Renal pelvis (tissue), 1 donor: ENCODE measurements at regions not wholly inside any gene's neighbourhood (a gene's known extent, or its start where the extent isn't known, plus 50 kb on each side); places are given as distances from the start of the nearest gene placed in this dataset.
"Not testable (repeated sequence)": the region's sequence is repeated elsewhere in the genome, so short reads cannot be mapped to it uniquely, and the experiment has no call there.

Experiments
- DNase-seq: peaks from one replicate; pipeline ENCODE4 v3.0.0-alpha.2; 2013

- DNase-seq: no peak
These were observed 86.7 kb upstream of the MAP4K4 start for GRCh38 chr2:101610750-101611315.

- no peak for DNase-seq
These were observed 88.1 kb upstream of the MAP4K4 start for GRCh38 chr2:101609433-101609832.

GRCh38 chr2:101608408-101609310 lies 88.8 kb upstream of the MAP4K4 start:
- DNase-seq: no peak

- DNase-seq: no peak
These were observed 100.1 kb upstream of the MAP4K4 start for GRCh38 chr2:101597347-101597944.

GRCh38 chr2:101596333-101596732 lies 101.2 kb upstream of the MAP4K4 start:
- DNase-seq: no peak

- no peak for DNase-seq
These were observed 110.3 kb upstream of the MAP4K4 start for GRCh38 chr2:101587251-101587650.

GRCh38 chr2:101583861-101584260 lies 108.9 kb upstream of the RFX8 start:
- no peak for DNase-seq

- no peak for DNase-seq
These were observed 106.9 kb upstream of the RFX8 start for GRCh38 chr2:101581675-101582299.

GRCh38 chr2:101580528-101580927 lies 105.6 kb upstream of the RFX8 start:
- DNase-seq: no peak

- DNase-seq: no peak
These were observed 103.8 kb upstream of the RFX8 start for GRCh38 chr2:101578671-101579070.

- DNase-seq: not testable (repeated sequence)
These were observed 103.2 kb upstream of the RFX8 start for GRCh38 chr2:101578135-101578534.

- DNase-seq: no peak
These were observed 102.3 kb upstream of the RFX8 start for GRCh38 chr2:101577173-101577572.

- no peak for DNase-seq
These were observed 99.7 kb upstream of the RFX8 start for GRCh38 chr2:101574622-101575021.

GRCh38 chr2:101571951-101572350 lies 97.0 kb upstream of the RFX8 start:
- DNase-seq: no peak

GRCh38 chr2:101569886-101570520 lies 95.1 kb upstream of the RFX8 start:
- no peak for DNase-seq

GRCh38 chr2:101568969-101569368 lies 94.1 kb upstream of the RFX8 start:
- DNase-seq: no peak

- no peak for DNase-seq
These were observed 91.8 kb upstream of the RFX8 start for GRCh38 chr2:101566632-101567228.

- DNase-seq: no peak
These were observed 88.9 kb upstream of the RFX8 start for GRCh38 chr2:101563849-101564248.

- no peak for DNase-seq
These were observed 85.9 kb upstream of the RFX8 start for GRCh38 chr2:101560780-101561315.

GRCh38 chr2:101559551-101559950 lies 84.6 kb upstream of the RFX8 start:
- DNase-seq: peak; percentile 24

- DNase-seq: peak; percentile 22
These were observed 84.0 kb upstream of the RFX8 start for GRCh38 chr2:101558740-101559525.
